ENCODE measurements at regions not wholly inside any gene's neighbourhood (a gene's known extent, or its start where the extent isn't known, plus 50 kb on each side); places are given as distances from the start of the nearest gene placed in this dataset.

DNA sequence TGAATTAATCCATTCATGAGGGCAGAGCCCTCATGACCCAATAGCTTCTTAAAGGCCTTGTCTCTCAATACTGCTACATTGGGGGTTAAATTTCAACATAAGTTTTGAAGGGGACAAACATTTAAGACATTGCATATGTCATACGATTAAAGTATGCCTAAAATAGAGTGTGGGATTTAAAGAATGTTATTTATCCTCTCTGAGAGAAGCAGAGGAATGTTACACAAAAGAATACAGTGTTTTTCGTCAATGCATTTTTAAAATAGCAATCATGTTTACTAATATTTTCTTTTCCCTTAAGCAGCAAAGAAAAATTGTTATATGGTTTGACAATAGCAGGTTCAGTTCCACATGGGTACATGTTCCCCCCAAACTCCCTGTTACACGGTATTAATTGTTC is 363.1 kb downstream of the NUP35 start:
- 64% methylated on average over 3 of the region's 3 CpGs for WGBS
- DNase-seq (ENCODE audit: low spot score in 2 of 2), result no peak

DNA sequence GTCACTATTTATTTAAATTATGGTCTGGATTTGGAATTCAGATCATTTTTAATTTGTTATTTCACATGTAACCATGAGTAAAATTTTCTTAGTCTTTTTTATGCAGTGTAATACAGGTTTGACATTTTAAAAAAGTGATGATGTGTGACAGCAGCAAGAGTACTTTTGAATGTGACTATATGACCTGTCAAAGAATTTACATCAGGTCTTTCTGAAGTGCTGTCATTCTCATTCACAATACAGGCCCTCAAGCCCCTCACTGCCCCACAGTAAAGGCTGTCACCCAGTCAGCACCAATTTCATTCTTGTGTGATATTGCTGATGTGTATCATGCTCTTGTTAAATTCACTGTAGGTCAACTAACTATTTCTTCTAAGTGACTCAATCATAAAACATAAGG is 364.2 kb downstream of the NUP35 start:
- no peak overlapping the region for H3K4me3 ChIP-seq
- H3K9me3 ChIP-seq, result no peaks in the 10 kb centered on the region
- TF ChIP-seq EP300 (IDR thresholded peaks at IDR 0.05), result no peak
- TF ChIP-seq, protein P1, sequence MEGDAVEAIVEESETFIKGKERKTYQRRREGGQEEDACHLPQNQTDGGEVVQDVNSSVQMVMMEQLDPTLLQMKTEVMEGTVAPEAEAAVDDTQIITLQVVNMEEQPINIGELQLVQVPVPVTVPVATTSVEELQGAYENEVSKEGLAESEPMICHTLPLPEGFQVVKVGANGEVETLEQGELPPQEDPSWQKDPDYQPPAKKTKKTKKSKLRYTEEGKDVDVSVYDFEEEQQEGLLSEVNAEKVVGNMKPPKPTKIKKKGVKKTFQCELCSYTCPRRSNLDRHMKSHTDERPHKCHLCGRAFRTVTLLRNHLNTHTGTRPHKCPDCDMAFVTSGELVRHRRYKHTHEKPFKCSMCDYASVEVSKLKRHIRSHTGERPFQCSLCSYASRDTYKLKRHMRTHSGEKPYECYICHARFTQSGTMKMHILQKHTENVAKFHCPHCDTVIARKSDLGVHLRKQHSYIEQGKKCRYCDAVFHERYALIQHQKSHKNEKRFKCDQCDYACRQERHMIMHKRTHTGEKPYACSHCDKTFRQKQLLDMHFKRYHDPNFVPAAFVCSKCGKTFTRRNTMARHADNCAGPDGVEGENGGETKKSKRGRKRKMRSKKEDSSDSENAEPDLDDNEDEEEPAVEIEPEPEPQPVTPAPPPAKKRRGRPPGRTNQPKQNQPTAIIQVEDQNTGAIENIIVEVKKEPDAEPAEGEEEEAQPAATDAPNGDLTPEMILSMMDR (IDR thresholded peaks at IDR 0.05), result no peak
- no peak for TF ChIP-seq POLR2A (IDR thresholded peaks at IDR 0.05)
- TF ChIP-seq POLR2AphosphoS5 (IDR thresholded peaks at IDR 0.05), result no peak
- H3K4me1 ChIP-seq, result no peaks in the 10 kb centered on the region
- DNase-seq (ENCODE audit: low spot score in 2 of 2), result no peak
- H3K27ac ChIP-seq, result no peak overlapping the region
- no peaks in the 10 kb centered on the region for H3K27me3 ChIP-seq
- no peaks in the 10 kb centered on the region for H3K36me3 ChIP-seq

More for the DNA sequence above, 363.1 kb downstream of the NUP35 start:
- no peaks in the 10 kb centered on the region for H3K36me3 ChIP-seq
- H3K27ac ChIP-seq, result no peak overlapping the region
- H3K4me1 ChIP-seq, result no peaks in the 10 kb centered on the region
- no peaks in the 10 kb centered on the region for H3K9me3 ChIP-seq
- H3K27me3 ChIP-seq, result no peaks in the 10 kb centered on the region
- no peak overlapping the region for H3K4me3 ChIP-seq
- TF ChIP-seq, protein P1 (IDR thresholded peaks at IDR 0.05), result no peak
- TF ChIP-seq EP300 (IDR thresholded peaks at IDR 0.05) (no peak), POLR2AphosphoS5 (IDR thresholded peaks at IDR 0.05) (no peak), POLR2A (IDR thresholded peaks at IDR 0.05) (no peak)

DNA sequence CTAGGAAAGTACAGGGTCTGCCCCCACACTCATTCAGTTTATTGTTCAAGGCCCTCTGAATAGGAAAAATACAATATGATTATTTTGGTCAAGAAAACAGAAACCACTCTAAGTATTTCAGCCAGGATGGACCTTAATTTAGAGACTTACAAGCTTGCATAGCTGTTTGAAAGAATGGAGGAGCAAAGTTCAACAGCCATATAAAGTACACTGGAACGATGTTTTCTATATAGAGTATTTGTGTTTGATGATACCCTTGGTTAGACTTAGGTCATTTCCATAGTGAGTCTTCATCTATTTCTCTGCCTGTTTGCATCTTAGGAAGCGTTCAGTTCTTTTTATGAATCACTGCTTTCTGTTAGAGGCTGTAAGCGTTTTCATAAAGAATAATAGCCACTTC is 366.2 kb downstream of the NUP35 start:
- H3K4me3 ChIP-seq, result no peak overlapping the region
- H3K27me3 ChIP-seq, result no peaks in the 10 kb centered on the region
- no peak for DNase-seq (ENCODE audit: low spot score in 2 of 2)
- H3K27ac ChIP-seq, result no peak overlapping the region
- no peaks in the 10 kb centered on the region for H3K9me3 ChIP-seq
- WGBS, result 66% methylated on average over 3 of the region's 3 CpGs
- no peaks in the 10 kb centered on the region for H3K4me1 ChIP-seq
- H3K36me3 ChIP-seq, result no peaks in the 10 kb centered on the region
- TF ChIP-seq POLR2AphosphoS5 (IDR thresholded peaks at IDR 0.05), result no peak
- TF ChIP-seq, protein P1 (IDR thresholded peaks at IDR 0.05), result no peak
- no peak for TF ChIP-seq EP300 (IDR thresholded peaks at IDR 0.05)
- no peak for TF ChIP-seq POLR2A (IDR thresholded peaks at IDR 0.05)

DNA sequence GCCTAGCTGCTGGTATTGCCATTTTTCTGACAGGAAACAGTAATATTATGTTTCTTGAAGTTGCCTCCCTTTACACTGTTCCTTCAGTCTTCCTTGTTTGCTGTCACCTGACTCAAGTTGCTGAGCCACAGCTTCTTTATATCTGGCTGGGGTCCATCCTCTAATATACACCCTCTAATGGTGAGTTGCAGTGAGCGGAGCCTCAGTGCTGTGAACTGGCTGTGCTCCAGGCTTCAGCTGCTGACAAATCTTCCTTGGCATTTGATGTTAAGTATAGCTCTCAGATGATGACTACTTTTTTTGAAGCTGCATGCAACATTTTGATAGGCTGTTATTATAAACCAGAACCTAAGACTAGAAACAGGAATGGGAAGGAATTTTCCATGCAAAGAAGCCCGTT is 366.7 kb downstream of the NUP35 start:
- DNase-seq (ENCODE audit: low spot score in 2 of 2), result no peak
- no peaks in the 10 kb centered on the region for H3K4me1 ChIP-seq
- no peaks in the 10 kb centered on the region for H3K36me3 ChIP-seq
- no peak overlapping the region for H3K27ac ChIP-seq
- H3K27me3 ChIP-seq, result no peaks in the 10 kb centered on the region
- no peaks in the 10 kb centered on the region for H3K9me3 ChIP-seq
- H3K4me3 ChIP-seq, result no peak overlapping the region
- TF ChIP-seq, protein P1 (IDR thresholded peaks at IDR 0.05), result no peak
- TF ChIP-seq POLR2AphosphoS5 (IDR thresholded peaks at IDR 0.05) (no peak), EP300 (IDR thresholded peaks at IDR 0.05) (no peak), POLR2A (IDR thresholded peaks at IDR 0.05) (no peak)
- WGBS, result 19% methylated on average over 2 of the region's 2 CpGs

DNA sequence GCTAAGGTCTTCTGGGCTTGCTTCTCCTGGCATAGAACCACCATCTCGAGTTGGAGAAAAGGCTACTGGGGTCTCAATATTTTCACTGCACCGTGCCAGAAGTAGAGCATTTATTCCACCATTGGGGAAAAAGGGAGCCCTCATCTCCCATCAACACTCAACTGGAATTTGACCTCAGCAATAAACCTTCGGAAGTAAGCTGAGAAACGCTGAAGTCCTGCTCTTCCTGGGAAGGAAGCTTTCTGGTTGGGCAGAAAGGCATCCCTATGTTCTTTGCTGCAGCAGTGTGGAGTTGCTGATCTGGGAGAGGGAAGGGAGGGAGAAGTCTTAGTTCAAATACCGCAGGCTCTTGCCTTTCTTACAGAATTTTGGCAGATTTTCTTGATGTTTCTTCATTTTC is 368.8 kb downstream of the NUP35 start:
- 55% methylated on average over 5 of the region's 5 CpGs for WGBS

DNA sequence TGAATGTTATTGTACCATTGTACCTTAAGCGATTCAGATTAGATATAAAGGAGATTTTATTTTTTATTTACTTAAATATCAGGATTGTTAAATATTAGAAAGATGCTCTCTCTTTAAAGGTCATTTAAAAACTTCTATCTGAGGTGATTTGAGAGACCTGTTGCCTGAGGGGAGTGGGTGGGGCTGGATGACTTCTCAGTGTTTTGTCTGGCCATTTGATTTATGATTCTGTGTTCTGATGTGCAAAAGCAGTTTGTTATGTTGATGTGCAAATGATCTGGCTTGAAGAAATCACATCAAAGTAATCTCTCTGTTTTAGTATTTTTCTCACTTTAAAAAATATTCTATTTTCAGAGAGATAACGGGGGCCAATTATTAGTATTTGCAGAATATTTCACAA is 370.8 kb downstream of the NUP35 start:
- no peak overlapping the region for H3K27ac ChIP-seq
- no peak overlapping the region for H3K4me3 ChIP-seq
- WGBS, result 74% methylated on average over 2 of the region's 2 CpGs
- no peaks in the 10 kb centered on the region for H3K4me1 ChIP-seq
- H3K36me3 ChIP-seq, result no peaks in the 10 kb centered on the region
- H3K9me3 ChIP-seq, result no peaks in the 10 kb centered on the region
- TF ChIP-seq, protein P1 (IDR thresholded peaks at IDR 0.05), result no peak
- TF ChIP-seq EP300 (IDR thresholded peaks at IDR 0.05) (no peak), POLR2AphosphoS5 (IDR thresholded peaks at IDR 0.05) (no peak), POLR2A (IDR thresholded peaks at IDR 0.05) (no peak)
- DNase-seq (ENCODE audit: low spot score in 2 of 2), result no peak
- H3K27me3 ChIP-seq, result no peaks in the 10 kb centered on the region

More for the DNA sequence above, 368.8 kb downstream of the NUP35 start:
- no peaks in the 10 kb centered on the region for H3K36me3 ChIP-seq
- no peaks in the 10 kb centered on the region for H3K4me1 ChIP-seq
- no peak overlapping the region for H3K4me3 ChIP-seq
- TF ChIP-seq POLR2AphosphoS5 (IDR thresholded peaks at IDR 0.05), result no peak
- TF ChIP-seq POLR2A (IDR thresholded peaks at IDR 0.05), result no peak
- H3K9me3 ChIP-seq, result no peaks in the 10 kb centered on the region
- DNase-seq (ENCODE audit: low spot score in 2 of 2), result no peak
- H3K27ac ChIP-seq, result no peak overlapping the region
- H3K27me3 ChIP-seq, result no peaks in the 10 kb centered on the region

Measured in suprapubic skin (tissue), 4 donors.